Keratinocyte (primary cell): ENCODE measurements at regions not wholly inside any gene's neighbourhood (a gene's known extent, or its start where the extent isn't known, plus 50 kb on each side); places are given as distances from the start of the nearest gene placed in this dataset.

ENCODE experiments used
- DNase-seq: peaks from one replicate; pipeline ENCODE4 v3.0.0-alpha.2; 2011; ENCODE audit warnings: low read depth, missing footprints, low spot score
- FAIRE-seq: peaks from 2 replicates; lab custom pipeline; 2011; peaks lifted over from hg19 to GRCh38; lab: Jason Lieb, UNC
- H2AFZ ChIP-seq: 2 replicates; pipeline ENCODE4 v1.6.0; 2012; ENCODE audit warnings: low read length, control low read depth, inconsistent platforms; ENCODE audit not compliant: control insufficient read depth
- H3K27ac ChIP-seq: 2 replicates; pipeline ENCODE4 v1.5.1; 2011; ENCODE audit warnings: low read length; ENCODE audit not compliant: control insufficient read depth, insufficient read depth
- H3K27me3 ChIP-seq: 3 replicates; pipeline ENCODE4 v1.6.0; 2011; ENCODE audit warnings: low read length; ENCODE audit not compliant: control insufficient read depth, insufficient read depth; ENCODE audit errors: extremely low read depth
- H3K36me3 ChIP-seq, 2 experiments: 2 replicates in 1 of 2; 3 replicates in 1 of 2; pipeline ENCODE4 v1.5.1; 2011; ENCODE audit warnings: low read length in 2 of 2, mild to moderate bottlenecking in 1 of 2; ENCODE audit not compliant: control insufficient read depth in 2 of 2, insufficient read depth in 2 of 2; ENCODE audit errors: extremely low read depth in 1 of 2
- H3K4me1 ChIP-seq: 3 replicates; pipeline ENCODE4 v1.5.1; 2011; ENCODE audit warnings: low read length; ENCODE audit not compliant: control insufficient read depth, insufficient read depth; ENCODE audit errors: extremely low read depth
- H3K4me2 ChIP-seq: 3 replicates; pipeline ENCODE4 v1.6.0; 2011; ENCODE audit warnings: low read depth, low read length; ENCODE audit not compliant: control insufficient read depth, insufficient read depth; ENCODE audit errors: extremely low read depth
- H3K4me3 ChIP-seq, 3 experiments: fragments of 200-600 bp in 1 of 3; sonication (generic) in 1 of 3; 2 replicates in 2 of 3; 3 replicates in 1 of 3; pipeline ENCODE4 v1.5.1; 2011 to 2016; ENCODE audit warnings: low read length in 3 of 3, mild to moderate bottlenecking in 3 of 3, control low read depth in 2 of 3, inconsistent platforms in 1 of 3, low read depth in 1 of 3, mixed read lengths in 1 of 3, mixed run types in 1 of 3, moderate library complexity in 1 of 3; ENCODE audit not compliant: control insufficient read depth in 2 of 3, insufficient read depth in 2 of 3; ENCODE audit errors: extremely low read depth in 1 of 3
- H3K79me2 ChIP-seq: 2 replicates; pipeline ENCODE4 v1.6.0; 2012; ENCODE audit warnings: low read length; ENCODE audit not compliant: control insufficient read depth, insufficient read depth
- H3K9ac ChIP-seq: 3 replicates; pipeline ENCODE4 v1.6.0; 2011; ENCODE audit warnings: low read length; ENCODE audit not compliant: control insufficient read depth, insufficient read depth; ENCODE audit errors: extremely low read depth
- H3K9me1 ChIP-seq: 3 replicates; pipeline ENCODE4 v1.6.0; 2011; ENCODE audit warnings: low read length; ENCODE audit not compliant: control insufficient read depth, insufficient read depth; ENCODE audit errors: extremely low read depth
- H3K9me3 ChIP-seq: 2 replicates; pipeline ENCODE4 v1.5.1; 2012; ENCODE audit warnings: low read depth, low read length; ENCODE audit not compliant: control insufficient read depth
- H4K20me1 ChIP-seq: 3 replicates; pipeline ENCODE4 v1.6.0; 2011; ENCODE audit warnings: low read length; ENCODE audit not compliant: control insufficient read depth, insufficient read depth; ENCODE audit errors: extremely low read depth
- CTCF ChIP-seq, 3 experiments: IDR thresholded peaks in 1 of 3; conservative IDR thresholded peaks in 1 of 3; optimal IDR thresholded peaks in 1 of 3; 2 replicates in 2 of 3; 3 replicates in 1 of 3; pipeline versions ENCODE3 to v1.5.1; 2011; ENCODE audit warnings: low read length in 3 of 3, mild to moderate bottlenecking in 3 of 3, moderate library complexity in 2 of 3, control low read depth in 1 of 3, inconsistent platforms in 1 of 3; ENCODE audit not compliant: insufficient read depth in 2 of 3; ENCODE audit errors: extremely low read depth in 1 of 3
- EZH2 ChIP-seq: IDR thresholded peaks from one replicate; pipeline ENCODE4 v1.6.1; 2012; ENCODE audit warnings: inconsistent platforms, mild to moderate bottlenecking, low read length, moderate library complexity
- dilution Hi-C: fragments of 300-500 bp; cut with MboI; formaldehyde crosslinking; loops from one replicate; pipeline ENCODE4 v1.7.0; 2020; ENCODE audit warnings: low sequenced_read_pairs; ENCODE audit not compliant: extremely low pct_ligation_motif_present

DNA sequence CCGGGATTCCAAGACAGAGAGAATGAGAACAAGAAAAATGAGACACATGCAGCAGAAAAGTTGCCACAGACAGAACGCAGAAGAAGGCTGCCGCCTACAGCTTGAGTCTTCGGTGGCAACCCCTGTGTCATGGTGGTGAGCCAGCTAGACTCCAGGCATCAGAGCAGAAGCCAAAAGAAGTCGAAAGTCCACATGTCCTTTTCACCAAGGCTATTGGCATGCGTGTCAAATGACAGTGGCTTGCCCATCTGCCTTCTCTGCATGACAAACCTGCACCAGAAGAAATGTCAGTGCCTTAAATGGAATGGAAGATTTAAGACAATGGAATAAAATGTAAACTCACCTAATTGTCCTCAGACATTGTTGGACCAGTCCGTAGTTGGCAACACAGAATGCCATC lies 93.9 kb upstream of the NPSR1 start:
- Histone ChIP-seq H3K4me3 (no peak overlapping the region), H3K27ac (no peak overlapping the region), H3K79me2 (no peaks in the 10 kb centered on the region), H3K9ac (no peak overlapping the region), H3K36me3 (no peaks in the 10 kb centered on the region), H3K27me3 (no peaks in the 10 kb centered on the region), H3K9me3 (no peaks in the 10 kb centered on the region), H2AFZ (no peak overlapping the region), H3K4me2 (no peak overlapping the region), H4K20me1 (no peaks in the 10 kb centered on the region), H3K4me1 (no peaks in the 10 kb centered on the region), H3K9me1 (no peaks in the 10 kb centered on the region)
- FAIRE-seq (no peak), DNase-seq (no peak)
- dilution Hi-C loops, result no loop called here
- TF ChIP-seq EZH2 (no peak), CTCF (optimal IDR thresholded peaks at IDR 0.05 in 1 of 3, IDR thresholded peaks at IDR 0.05 in 1 of 3, conservative IDR thresholded peaks at IDR 0.05 in 1 of 3; ENCODE audit: extremely low read depth in 1 of 3, insufficient read depth in 2 of 3, low read length in 3 of 3) (no peak)

- Histone ChIP-seq H4K20me1 (no peaks in the 10 kb centered on the region), H3K9ac (no peak overlapping the region), H3K79me2 (no peaks in the 10 kb centered on the region), H3K36me3 (no peaks in the 10 kb centered on the region), H3K4me3 (no peak overlapping the region), H3K9me3 (no peaks in the 10 kb centered on the region), H2AFZ (no peak overlapping the region), H3K27ac (no peak overlapping the region), H3K4me2 (no peak overlapping the region), H3K9me1 (no peaks in the 10 kb centered on the region), H3K4me1 (no peaks in the 10 kb centered on the region), H3K27me3 (no peaks in the 10 kb centered on the region)
- FAIRE-seq (no peak), DNase-seq (no peak)
- dilution Hi-C loops, result no loop called here
- TF ChIP-seq CTCF (optimal IDR thresholded peaks at IDR 0.05 in 1 of 3, IDR thresholded peaks at IDR 0.05 in 1 of 3, conservative IDR thresholded peaks at IDR 0.05 in 1 of 3; ENCODE audit: extremely low read depth in 1 of 3, insufficient read depth in 2 of 3, low read length in 3 of 3) (no peak), EZH2 (no peak)
Measured at GRCh38 chr7:34567906-34568305, 90.1 kb upstream of the NPSR1 start.
